ENCODE measurements at regions not wholly inside any gene's neighbourhood (a gene's known extent, or its start where the extent isn't known, plus 50 kb on each side); places are given as distances from the start of the nearest gene placed in this dataset.

DNA sequence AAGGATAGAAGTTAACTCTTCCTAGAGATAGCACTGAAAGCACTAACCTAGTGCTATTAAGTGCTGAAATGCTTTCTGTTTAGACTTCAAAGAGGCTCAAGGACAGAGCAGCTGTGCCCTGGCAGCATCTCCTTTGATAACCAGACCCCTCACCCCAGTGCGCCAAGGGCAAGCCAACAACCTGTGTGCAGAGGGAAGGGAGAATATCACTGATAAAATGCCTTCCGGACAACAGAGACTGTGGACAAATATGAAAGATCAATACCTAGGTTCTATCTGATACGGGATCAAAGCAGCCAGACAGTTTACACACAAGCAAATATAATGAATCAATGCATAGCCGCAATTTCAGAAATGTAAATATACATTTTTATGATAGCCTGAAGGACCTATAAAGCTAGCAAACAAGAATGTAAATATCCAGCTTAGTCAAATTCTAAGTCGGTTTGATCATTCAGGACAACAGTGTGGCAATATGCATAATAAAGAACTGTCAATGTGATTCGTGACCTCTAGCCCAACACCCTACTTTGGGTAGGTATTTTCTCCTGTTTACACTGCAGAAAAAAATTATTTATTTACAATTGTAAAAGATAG, 91.8 kb upstream of the RFX8 start:
- no peak for DNase-seq
- ATAC-seq: no peak
- Mint-ChIP-seq H3K27me3 (no peaks in the 10 kb centered on the region), H3K36me3 (ENCODE audit: low read depth) (no peaks in the 10 kb centered on the region), H3K27ac (no peak overlapping the region), H3K4me1 (ENCODE audit: low read depth) (peaks cover 26% of the 10 kb centered on the region), H3K4me3 (no peak overlapping the region), H3K9me3 (no peaks in the 10 kb centered on the region)
- ChIA-PET CTCF (no interaction called here), POLR2A (interaction anchor here (0.6 kb wide), 1 partner anchor 54 kb away, joined by 4 read pairs; no protein-coding TSS in a partner anchor)
- intact Hi-C loops (cut with micrococcal nuclease): no loop called here
- TF ChIP-seq CTCF (IDR thresholded peaks at IDR 0.05): no peak

GRCh38 chr2:101563849-101564248, 88.9 kb upstream of the RFX8 start:
- ChIA-PET CTCF (no interaction called here), POLR2A (interaction anchor here (0.6 kb wide), 1 partner anchor 362 kb away, joined by 3 read pairs; no protein-coding TSS in a partner anchor)
- Mint-ChIP-seq H3K4me1 (ENCODE audit: low read depth) (peaks cover 29% of the 10 kb centered on the region), H3K9me3 (peaks cover 5% of the 10 kb centered on the region), H3K4me3 (no peak overlapping the region), H3K36me3 (ENCODE audit: low read depth) (peaks cover 4% of the 10 kb centered on the region), H3K27ac (no peak overlapping the region), H3K27me3 (no peaks in the 10 kb centered on the region)
- TF ChIP-seq CTCF (IDR thresholded peaks at IDR 0.05): no peak
- DNase-seq (no peak), ATAC-seq (no peak)
- intact Hi-C loops (cut with micrococcal nuclease): no loop called here

GRCh38 chr2:101560780-101561315, 85.9 kb upstream of the RFX8 start:
- Mint-ChIP-seq H3K27ac (peak overlapping the region; percentile 34), H3K4me1 (ENCODE audit: low read depth) (peaks cover 26% of the 10 kb centered on the region), H3K36me3 (ENCODE audit: low read depth) (peaks cover 4% of the 10 kb centered on the region), H3K9me3 (peaks cover 5% of the 10 kb centered on the region), H3K4me3 (no peak overlapping the region), H3K27me3 (no peaks in the 10 kb centered on the region)
- ChIA-PET CTCF (no interaction called here), POLR2A (no interaction called here)
- intact Hi-C loops (cut with micrococcal nuclease): no loop called here
- no peak for TF ChIP-seq CTCF (IDR thresholded peaks at IDR 0.05)
- no peak for DNase-seq
- ATAC-seq: no peak

DNA sequence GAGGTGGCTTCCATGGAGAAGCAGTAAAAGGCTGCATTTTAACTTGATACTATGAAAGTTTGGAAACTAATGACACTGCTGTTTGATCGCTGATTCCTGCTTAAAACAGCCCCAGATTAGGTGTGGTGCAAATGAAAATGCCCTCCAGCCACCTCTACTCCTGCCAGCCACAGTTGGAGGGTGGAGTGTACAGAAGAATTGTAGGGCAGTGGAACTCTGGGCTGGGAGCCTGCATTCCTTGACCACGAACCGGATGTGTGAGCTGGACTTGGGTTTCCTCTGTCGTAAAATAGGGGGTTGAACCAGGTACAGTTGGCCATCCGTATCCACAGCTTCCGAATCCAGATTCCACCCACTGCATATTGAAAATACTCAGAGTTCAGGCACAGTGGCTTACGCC, 84.6 kb upstream of the RFX8 start:
- CTCF ChIA-PET: interaction anchor here (0.8 to 1.1 kb wide), 2 partner anchors 264 to 272 kb away, joined by 3 read pairs; no protein-coding TSS in a partner anchor
- ATAC-seq (no peak), DNase-seq (no peak)
- TF ChIP-seq CTCF (IDR thresholded peaks at IDR 0.05): no peak
- no peaks in the 10 kb centered on the region for H3K27me3 Mint-ChIP-seq
- no peak overlapping the region for H3K4me3 Mint-ChIP-seq
- H3K36me3 Mint-ChIP-seq (ENCODE audit: low read depth): peaks cover 4% of the 10 kb centered on the region
- no peak overlapping the region for H3K27ac Mint-ChIP-seq
- intact Hi-C loops (cut with micrococcal nuclease): no loop called here
- peaks cover 5% of the 10 kb centered on the region for H3K9me3 Mint-ChIP-seq
- POLR2A ChIA-PET: interaction anchor here (0.7 kb wide), 1 partner anchor 225 kb away, joined by 4 read pairs; no protein-coding TSS in a partner anchor
- H3K4me1 Mint-ChIP-seq (ENCODE audit: low read depth): peaks cover 24% of the 10 kb centered on the region

- Mint-ChIP-seq H3K9me3 (peaks cover 5% of the 10 kb centered on the region), H3K27ac (no peak overlapping the region), H3K36me3 (ENCODE audit: low read depth) (peaks cover 4% of the 10 kb centered on the region), H3K4me1 (ENCODE audit: low read depth) (peaks cover 24% of the 10 kb centered on the region), H3K27me3 (no peaks in the 10 kb centered on the region), H3K4me3 (no peak overlapping the region)
- no peak for TF ChIP-seq CTCF (IDR thresholded peaks at IDR 0.05)
- ATAC-seq (no peak), DNase-seq (no peak)
- POLR2A ChIA-PET: interaction anchor here (0.7 kb wide), 1 partner anchor 225 kb away, joined by 4 read pairs; no protein-coding TSS in a partner anchor
- CTCF ChIA-PET: interaction anchor here (1.1 kb wide), 1 partner anchor 273 kb away, joined by 3 read pairs; no protein-coding TSS in a partner anchor
- intact Hi-C loops (cut with micrococcal nuclease): no loop called here
These were observed 84.0 kb upstream of the RFX8 start for GRCh38 chr2:101558740-101559525.
